IPS DF 6.9 (cell line): ENCODE measurements at regions not wholly inside any gene's neighbourhood (a gene's known extent, or its start where the extent isn't known, plus 50 kb on each side); places are given as distances from the start of the nearest gene placed in this dataset.

ENCODE experiments used
- DNase-seq: peaks from one replicate; pipeline ENCODE4 v3.0.0-alpha.2; 2013; ENCODE audit warnings: low read depth, low spot score
- H3K27ac ChIP-seq: one replicate; pipeline ENCODE4 v1.5.1; 2013; ENCODE audit warnings: low read length, control low read depth
- H3K27me3 ChIP-seq: 2 replicates; pipeline ENCODE4 v1.6.1; 2013; ENCODE audit warnings: mild to moderate bottlenecking, low read length; ENCODE audit not compliant: control insufficient read depth, insufficient read depth
- H3K36me3 ChIP-seq: 2 replicates; pipeline ENCODE4 v1.6.1; 2013; ENCODE audit warnings: low read length; ENCODE audit not compliant: control insufficient read depth, insufficient read depth
- H3K4me1 ChIP-seq: 2 replicates; pipeline ENCODE4 v1.6.1; 2013; ENCODE audit warnings: low read length; ENCODE audit not compliant: control insufficient read depth, insufficient read depth
- H3K4me3 ChIP-seq: 2 replicates; pipeline ENCODE4 v1.5.1; 2013; ENCODE audit warnings: mild to moderate bottlenecking, low read length
- H3K9me3 ChIP-seq: 2 replicates; pipeline ENCODE4 v1.6.1; 2013; ENCODE audit warnings: low read length, inconsistent platforms; ENCODE audit not compliant: control insufficient read depth, insufficient read depth
- WGBS: extraction: QIAGEN DNeasy Blood & Tissue Kit; methylation state at CpG from one replicate; pipeline ENCODE4 v1.1.7; 2013; ENCODE audit warnings: mixed read lengths, missing lambda C conversion rate; ENCODE audit not compliant: insufficient read length, insufficient coverage; 5-methylcytosine and 5-hydroxymethylcytosine counted together

DNA sequence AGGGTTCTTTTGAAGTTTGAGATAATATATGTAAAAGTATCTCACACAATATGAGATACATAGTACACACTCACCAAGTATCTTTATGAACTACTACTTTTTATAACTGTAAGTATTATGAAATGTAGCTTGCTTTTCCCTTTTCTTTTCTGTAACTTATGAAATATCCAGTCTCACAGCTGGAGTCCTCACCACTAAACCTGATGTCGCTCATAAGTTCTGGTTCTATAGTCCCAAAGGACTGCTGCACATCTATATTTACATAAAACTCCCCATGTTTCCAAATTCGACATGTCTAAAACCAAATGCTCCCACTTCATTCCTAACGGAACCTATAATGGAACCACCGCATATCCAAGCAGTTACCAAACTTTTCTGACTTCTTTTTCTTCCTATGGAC lies 186.5 kb upstream of the SLC7A11 start:
- Histone ChIP-seq H3K9me3 (no peaks in the 10 kb centered on the region), H3K4me3 (no peak overlapping the region), H3K36me3 (no peaks in the 10 kb centered on the region), H3K27me3 (no peaks in the 10 kb centered on the region), H3K27ac (no peak overlapping the region), H3K4me1 (no peaks in the 10 kb centered on the region)
- DNase-seq = no peak
- no CpG with 5 or more reads among the region's 4 CpGs for WGBS

DNA sequence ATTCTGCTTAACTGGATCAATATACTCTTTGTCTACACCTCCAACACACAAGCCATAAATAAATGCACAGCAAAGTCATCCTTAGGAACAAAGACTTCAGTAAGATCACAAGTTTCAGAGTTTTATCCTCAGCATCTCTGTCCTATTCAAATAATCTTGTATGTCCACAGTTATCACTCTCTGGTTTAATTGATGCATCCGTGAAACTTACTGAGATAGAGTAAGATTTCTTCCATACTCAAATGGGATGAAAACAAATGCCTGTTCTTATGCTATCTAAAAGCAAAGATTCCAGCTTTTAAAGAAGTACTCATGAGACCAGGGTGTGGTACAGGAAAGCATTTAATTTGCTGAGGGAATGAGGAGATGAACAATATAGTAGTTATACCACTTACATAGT lies 184.6 kb upstream of the SLC7A11 start:
- H3K36me3 ChIP-seq = no peaks in the 10 kb centered on the region
- WGBS = no CpG with 5 or more reads among the region's 1 CpG
- DNase-seq = no peak
- H3K4me3 ChIP-seq = no peak overlapping the region
- H3K27ac ChIP-seq = no peak overlapping the region
- H3K4me1 ChIP-seq = no peaks in the 10 kb centered on the region
- H3K9me3 ChIP-seq = no peaks in the 10 kb centered on the region
- H3K27me3 ChIP-seq = no peaks in the 10 kb centered on the region

DNA sequence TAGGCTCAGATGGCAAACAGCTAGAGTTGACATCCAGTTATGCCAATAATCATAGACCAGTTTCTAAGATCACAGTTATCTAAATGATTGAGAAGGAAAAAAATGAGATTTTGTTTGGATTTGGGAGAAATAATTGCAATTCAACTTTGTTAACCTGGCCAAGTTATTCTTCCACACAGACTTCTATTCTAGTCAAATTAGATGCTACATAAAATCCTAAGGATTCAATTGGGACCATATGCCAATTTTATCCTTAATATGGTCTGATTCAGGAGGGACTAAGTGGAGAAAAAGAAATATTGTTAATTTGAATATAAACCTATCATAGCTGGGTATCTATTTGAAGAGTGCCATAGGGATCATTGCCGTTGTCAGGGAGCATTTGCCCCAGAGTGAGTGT lies 178.3 kb upstream of the SLC7A11 start:
- Histone ChIP-seq H3K4me1 (no peaks in the 10 kb centered on the region), H3K27ac (no peak overlapping the region), H3K4me3 (no peak overlapping the region), H3K27me3 (no peaks in the 10 kb centered on the region), H3K36me3 (no peaks in the 10 kb centered on the region), H3K9me3 (no peaks in the 10 kb centered on the region)
- no CpG with 5 or more reads among the region's 1 CpG for WGBS
- DNase-seq = no peak

DNA sequence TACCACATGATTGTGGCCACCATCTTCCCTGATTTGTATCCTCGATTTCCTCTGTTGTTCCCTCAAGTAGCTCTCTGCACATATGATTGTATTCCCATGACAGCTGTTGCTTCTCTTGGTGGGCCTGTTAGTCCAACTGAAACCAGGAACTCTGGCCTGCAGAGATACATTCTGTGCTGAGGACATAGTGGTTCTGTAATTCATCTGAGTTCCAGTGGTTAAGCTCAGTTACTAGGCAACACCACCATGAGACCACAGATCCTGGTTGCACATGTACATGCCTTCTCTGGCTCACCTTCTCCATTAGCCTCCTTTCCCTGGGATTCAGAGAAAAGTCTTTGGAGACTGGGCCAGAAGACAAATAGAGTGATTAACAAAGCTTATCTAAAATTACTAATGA lies 172.1 kb upstream of the SLC7A11 start:
- DNase-seq = no peak
- Histone ChIP-seq H3K4me1 (no peaks in the 10 kb centered on the region), H3K27me3 (no peaks in the 10 kb centered on the region), H3K36me3 (no peaks in the 10 kb centered on the region), H3K4me3 (no peak overlapping the region), H3K27ac (no peak overlapping the region), H3K9me3 (no peaks in the 10 kb centered on the region)
- no CpG with 5 or more reads among the region's 1 CpG for WGBS

DNA sequence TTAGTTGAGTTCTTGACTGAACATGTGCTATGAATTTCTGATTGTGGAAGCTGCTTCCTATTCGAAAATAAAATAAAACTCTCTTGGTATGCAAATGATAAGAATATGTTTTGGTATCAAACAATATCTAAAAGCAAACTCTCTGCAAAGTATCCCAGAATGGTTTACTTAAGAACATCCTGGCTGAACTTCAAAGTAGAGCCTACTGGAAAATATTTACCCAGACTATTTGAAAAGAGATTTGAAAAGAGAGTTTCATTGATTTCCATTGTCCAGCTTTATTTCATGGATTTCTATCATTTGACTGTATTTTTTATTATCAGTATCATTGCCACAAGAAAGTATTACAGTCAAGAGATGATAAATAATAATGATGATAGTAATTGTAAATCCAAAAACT lies 171.1 kb upstream of the SLC7A11 start:
- Histone ChIP-seq H3K4me3 (no peak overlapping the region), H3K36me3 (no peaks in the 10 kb centered on the region), H3K27ac (no peak overlapping the region), H3K4me1 (no peaks in the 10 kb centered on the region), H3K9me3 (no peaks in the 10 kb centered on the region), H3K27me3 (no peaks in the 10 kb centered on the region)
- WGBS = no CpG with 5 or more reads among the region's 1 CpG
- no peak for DNase-seq

DNA sequence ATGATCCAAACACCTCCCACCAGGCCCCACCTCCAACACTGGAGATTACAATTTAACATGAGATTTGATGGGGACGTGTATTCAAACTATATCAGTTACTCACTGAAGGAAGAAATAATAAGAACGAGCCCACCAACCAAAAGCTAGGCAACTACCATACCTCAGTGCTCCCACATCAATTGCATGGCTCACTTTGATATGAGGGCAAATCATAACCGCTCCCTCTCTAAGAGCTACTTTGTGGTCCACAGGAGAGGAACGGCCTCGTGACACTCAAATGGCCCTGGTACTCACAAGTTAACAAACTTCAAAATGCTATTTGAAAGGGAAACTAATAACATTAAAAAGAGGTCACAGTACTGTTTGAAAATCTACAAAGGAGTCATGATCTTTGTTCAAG lies 170.7 kb upstream of the SLC7A11 start:
- Histone ChIP-seq H3K27me3 (no peaks in the 10 kb centered on the region), H3K4me3 (no peak overlapping the region), H3K9me3 (no peaks in the 10 kb centered on the region), H3K27ac (no peak overlapping the region), H3K36me3 (no peaks in the 10 kb centered on the region), H3K4me1 (no peaks in the 10 kb centered on the region)
- DNase-seq = no peak
- no CpG with 5 or more reads among the region's 5 CpGs for WGBS

DNA sequence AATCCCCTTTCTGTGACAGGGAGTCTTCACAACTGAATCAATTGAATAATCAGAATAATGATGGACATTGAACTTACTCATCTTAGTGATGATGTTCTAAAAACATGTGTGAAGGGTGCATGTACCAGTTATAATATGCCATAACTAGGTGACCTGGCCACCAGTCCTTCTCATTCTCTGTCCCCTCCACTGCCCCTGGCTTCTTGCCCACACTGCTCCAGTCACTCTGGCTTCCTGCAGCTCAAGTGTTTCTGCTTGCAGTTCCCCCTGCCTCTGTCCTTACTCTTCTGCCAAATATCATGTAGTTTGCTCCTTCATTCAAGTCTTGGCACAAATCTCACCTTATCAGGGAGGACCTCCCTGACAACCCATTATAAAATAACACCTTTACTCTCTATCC lies 168.1 kb upstream of the SLC7A11 start:
- Histone ChIP-seq H3K4me3 (no peak overlapping the region), H3K36me3 (no peaks in the 10 kb centered on the region), H3K9me3 (no peaks in the 10 kb centered on the region), H3K27me3 (no peaks in the 10 kb centered on the region), H3K27ac (no peak overlapping the region), H3K4me1 (no peaks in the 10 kb centered on the region)
- DNase-seq = no peak

DNA sequence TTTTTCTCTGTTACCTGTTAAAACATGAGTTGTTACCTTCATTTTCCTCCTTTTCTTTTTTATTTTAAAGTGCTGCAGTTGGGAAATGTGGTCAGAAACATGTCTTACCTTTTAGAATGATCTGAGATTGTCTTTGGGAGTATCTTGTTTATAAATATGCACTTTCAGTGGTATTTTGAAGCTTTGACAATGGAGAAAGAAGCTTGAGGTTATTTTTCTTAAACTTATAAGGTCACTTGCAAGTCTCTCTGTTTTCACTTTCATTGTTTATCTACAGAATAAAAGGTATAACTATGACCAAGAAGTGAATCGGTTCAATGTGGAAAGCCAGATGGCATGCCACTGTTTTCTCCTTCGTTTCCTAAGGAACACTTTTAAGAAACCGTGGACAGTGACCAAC lies 167.5 kb upstream of the SLC7A11 start:
- H3K4me3 ChIP-seq = no peak overlapping the region
- WGBS = no CpG with 5 or more reads among the region's 3 CpGs
- H3K9me3 ChIP-seq = no peaks in the 10 kb centered on the region
- no peaks in the 10 kb centered on the region for H3K36me3 ChIP-seq
- no peaks in the 10 kb centered on the region for H3K27me3 ChIP-seq
- no peak overlapping the region for H3K27ac ChIP-seq
- DNase-seq = no peak
- no peaks in the 10 kb centered on the region for H3K4me1 ChIP-seq

DNA sequence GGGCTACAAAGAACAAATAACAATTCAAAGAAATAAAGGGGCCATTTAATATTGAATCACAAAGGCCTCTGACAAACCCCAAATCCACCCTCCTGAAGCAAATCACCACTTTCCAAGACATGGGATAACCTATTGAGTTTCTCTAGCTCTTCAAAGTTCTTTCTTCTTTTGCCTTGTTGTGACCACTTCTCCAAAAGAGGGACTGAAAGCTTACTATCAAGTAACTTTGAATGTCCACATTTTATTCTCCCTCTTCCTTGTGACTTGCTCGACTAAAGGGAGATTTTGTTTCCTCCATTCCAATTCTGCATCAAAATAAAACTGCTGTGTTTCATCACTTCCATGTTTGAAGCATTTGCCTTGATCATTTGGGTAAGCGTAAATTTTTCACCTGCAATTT lies 166.6 kb upstream of the SLC7A11 start:
- DNase-seq = no peak
- no peaks in the 10 kb centered on the region for H3K27me3 ChIP-seq
- H3K4me1 ChIP-seq = no peaks in the 10 kb centered on the region
- H3K27ac ChIP-seq = no peak overlapping the region
- WGBS = no CpG with 5 or more reads among the region's 2 CpGs
- no peaks in the 10 kb centered on the region for H3K36me3 ChIP-seq
- H3K9me3 ChIP-seq = no peaks in the 10 kb centered on the region
- H3K4me3 ChIP-seq = no peak overlapping the region

DNA sequence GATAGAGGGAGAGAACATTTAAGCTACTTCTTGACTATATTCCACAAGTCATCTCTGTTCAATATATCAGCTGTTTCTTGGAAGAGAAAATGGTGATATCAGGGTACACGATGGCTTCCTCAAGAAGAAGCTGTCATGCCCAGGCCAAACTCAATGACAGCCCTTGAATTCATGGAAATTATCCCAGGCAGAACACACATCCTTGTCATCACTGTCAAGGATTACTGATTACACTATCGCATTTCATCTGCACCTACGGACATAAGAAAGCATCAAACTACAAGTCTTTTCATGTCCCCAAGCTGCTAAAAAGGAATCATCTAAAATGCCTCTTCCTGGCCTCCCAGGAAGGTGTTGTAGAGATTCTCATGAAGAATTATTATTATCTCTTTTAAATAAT lies 165.2 kb upstream of the SLC7A11 start:
- Histone ChIP-seq H3K9me3 (no peaks in the 10 kb centered on the region), H3K4me3 (no peak overlapping the region), H3K4me1 (no peaks in the 10 kb centered on the region), H3K27ac (no peak overlapping the region), H3K36me3 (no peaks in the 10 kb centered on the region), H3K27me3 (no peaks in the 10 kb centered on the region)
- WGBS = no CpG with 5 or more reads among the region's 3 CpGs
- no peak for DNase-seq

DNA sequence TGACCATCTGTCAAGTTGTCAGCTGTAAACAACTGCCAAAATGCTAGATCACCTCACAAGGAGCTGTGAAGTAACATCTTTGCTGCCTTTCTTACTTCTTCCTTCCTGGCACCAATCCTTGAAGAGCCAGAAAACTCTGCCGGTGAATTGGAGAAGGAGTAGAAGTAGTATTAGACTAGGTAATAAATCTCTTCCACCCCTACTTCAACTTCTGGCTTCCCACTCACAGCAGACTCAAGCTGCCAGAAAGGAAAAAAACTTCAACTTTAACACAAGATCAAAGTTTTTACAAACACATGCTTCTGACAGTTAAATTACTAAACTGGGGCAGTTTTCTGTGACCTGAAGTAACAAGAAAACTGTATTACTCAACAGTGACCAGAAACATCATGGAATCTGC lies 164.7 kb upstream of the SLC7A11 start:
- Histone ChIP-seq H3K9me3 (no peaks in the 10 kb centered on the region), H3K27ac (no peak overlapping the region), H3K36me3 (no peaks in the 10 kb centered on the region), H3K4me3 (no peak overlapping the region), H3K27me3 (no peaks in the 10 kb centered on the region), H3K4me1 (no peaks in the 10 kb centered on the region)
- no CpG with 5 or more reads among the region's 1 CpG for WGBS
- DNase-seq = no peak
